HepG2 (cell line): ENCODE measurements at regions not wholly inside any gene's neighbourhood (a gene's known extent, or its start where the extent isn't known, plus 50 kb on each side); places are given as distances from the start of the nearest gene placed in this dataset.

Experiments used
- ATAC-seq: fragments of 200-7000 bp; cut with Tn5 transposase; 3 replicates; pipeline ENCODE4 v1.9.1; 2020; ENCODE audit warnings: mild to moderate bottlenecking, moderate library complexity
- BruUV-seq: library from RNA; stranded (reverse); fragments of 400-500 nt; replicated peaks from 2 replicates; lab custom pipeline; 2021; lab: Mats Ljungman, UMichigan
- CTCF ChIA-PET: fragments of 300-600 bp; formaldehyde crosslinking; extraction: SDS; loops from one replicate; lab custom pipeline; 2021; ENCODE audit warnings: low total read pairs, inconsistent platforms, low intra/inter-chr PET ratio; lab: Yijun Ruan, JAX
- POLR2A ChIA-PET: fragments of 350-600 bp; sonication (Branson Sonifier 250); formaldehyde crosslinking; loops from one replicate; lab custom pipeline; 2020; ENCODE audit warnings: antibody characterized with exemption, inconsistent platforms; lab: Yijun Ruan, JAX
- DNase-seq: peaks from one replicate; pipeline ENCODE4 v3.0.0-alpha.2; 2015; ENCODE audit warnings: low spot score
- FAIRE-seq: peaks from 3 replicates; lab custom pipeline; 2011; peaks lifted over from hg19 to GRCh38; lab: Jason Lieb, UNC
- H2AFZ ChIP-seq: one replicate; pipeline ENCODE4 v1.6.1; 2011; ENCODE audit warnings: low read length, inconsistent platforms
- H3K27ac ChIP-seq: fragments of 300-600 bp; 3 replicates; pipeline ENCODE4 v1.8.0; 2011; ENCODE audit warnings: mixed run types, mild to moderate bottlenecking, mixed read lengths, low read length, inconsistent platforms; ENCODE audit not compliant: insufficient read depth; ENCODE audit errors: extremely low read length
- H3K27me3 ChIP-seq, 2 experiments: fragments of 200-600 bp in 1 of 2; 2 replicates in 1 of 2; 3 replicates in 1 of 2; pipeline versions ENCODE4 v1.6.0 to v1.8.0; 2011; ENCODE audit warnings: low read length in 2 of 2, mild to moderate bottlenecking in 2 of 2, moderate library complexity in 2 of 2, inconsistent platforms in 1 of 2; ENCODE audit not compliant: insufficient read depth in 2 of 2, control insufficient read depth in 1 of 2
- H3K36me3 ChIP-seq, 2 experiments: fragments of 200-600 bp in 1 of 2; replicated peaks in 1 of 2; 2 replicates in 1 of 2; 3 replicates in 1 of 2; pipeline versions ENCODE4 v1.5.1 to v1.8.0; 2011; ENCODE audit warnings: low read length in 2 of 2, inconsistent platforms in 1 of 2; ENCODE audit not compliant: insufficient read depth in 2 of 2, control insufficient read depth in 1 of 2
- H3K4me1 ChIP-seq: 2 replicates; pipeline ENCODE4 v1.5.1; 2012; ENCODE audit warnings: low read length, inconsistent platforms; ENCODE audit not compliant: insufficient read depth
- H3K4me2 ChIP-seq: 2 replicates; pipeline ENCODE4 v1.6.0; 2011; ENCODE audit warnings: low read depth, low read length, inconsistent platforms
- H3K4me3 ChIP-seq, 3 experiments: fragments of 200-600 bp in 1 of 3; sonication (generic), shearing (Covaris generic) in 1 of 3; replicated peaks in 1 of 3; 2 replicates each; pipeline ENCODE4 v1.5.1; 2011 to 2016; ENCODE audit warnings: low read length in 3 of 3, inconsistent platforms in 2 of 3, low read depth in 2 of 3, mild to moderate bottlenecking in 2 of 3, control low read depth in 1 of 3, mixed read lengths in 1 of 3; ENCODE audit not compliant: insufficient read depth in 1 of 3
- H3K79me2 ChIP-seq: one replicate; pipeline ENCODE4 v1.6.1; 2011; ENCODE audit warnings: low read length, inconsistent platforms; ENCODE audit not compliant: insufficient read depth
- H3K9ac ChIP-seq: 2 replicates; pipeline ENCODE4 v1.6.0; 2011; ENCODE audit warnings: mild to moderate bottlenecking, low read depth, low read length, inconsistent platforms; ENCODE audit not compliant: insufficient read depth
- H3K9me3 ChIP-seq: 2 replicates; pipeline ENCODE4 v1.5.1; 2012; ENCODE audit warnings: mild to moderate bottlenecking, low read length
- H4K20me1 ChIP-seq: 2 replicates; pipeline ENCODE4 v1.6.0; 2011; ENCODE audit warnings: inconsistent platforms, mild to moderate bottlenecking, low read length, moderate library complexity; ENCODE audit not compliant: insufficient read depth
- CHD4 ChIP-seq: fragments of 200-600 bp; sonication (generic); IDR thresholded peaks from 2 replicates; pipeline ENCODE4 v1.7.0; 2017; ENCODE audit warnings: mild to moderate bottlenecking, low read length, borderline replicate concordance
- FOXP1 ChIP-seq, 2 experiments: fragments of 450-650 bp in 1 of 2; IDR thresholded peaks; 2 replicates each; pipeline ENCODE4 v1.6.1; 2017 to 2018; ENCODE audit warnings: antibody characterized with exemption in 1 of 2
- NFYC ChIP-seq: IDR thresholded peaks from 2 replicates; pipeline ENCODE4 v1.6.1; 2016; ENCODE audit warnings: missing genetic modification reagents, missing compliant biosample characterization
- PRDM15 ChIP-seq: sonication (generic); formaldehyde crosslinking; IDR thresholded peaks from 2 replicates; pipeline ENCODE4 v1.4.0; 2020; ENCODE audit warnings: missing genetic modification reagents
- RFX1 ChIP-seq: fragments of 450-650 bp; IDR thresholded peaks from 2 replicates; pipeline ENCODE4 v1.6.1; 2017
- ZBTB21 ChIP-seq: sonication (generic); formaldehyde crosslinking; IDR thresholded peaks from 2 replicates; pipeline ENCODE4 v1.4.0; 2020; ENCODE audit warnings: missing genetic modification reagents
- ZNF644 ChIP-seq: IDR thresholded peaks from 2 replicates; pipeline ENCODE4 v1.6.1; 2016; ENCODE audit warnings: low read depth
- WGBS: methylation state at CpG from one replicate; pipeline ENCODE4 v1.1.6; 2017; ENCODE audit warnings: low lambda C conversion rate; 5-methylcytosine and 5-hydroxymethylcytosine counted together
- in situ Hi-C: cut with HindIII; loops from 2 replicates; pipeline ENCODE4 v1.10.0; 2017; ENCODE audit warnings: low pct_unique_long_range_greater_than_20kb; ENCODE audit not compliant: extremely low pct_ligation_motif_present
- intact Hi-C: fragments of 100-400 bp; cut with micrococcal nuclease; formaldehyde crosslinking; loops from one replicate; pipeline ENCODE4 v1.10.0; 2022; ENCODE audit not compliant: unreplicated experiment
- TF ChIP-seq, protein P1 (sequence below): sonication (generic); formaldehyde crosslinking; IDR thresholded peaks from 2 replicates; pipeline ENCODE4 v1.4.0; 2020; ENCODE audit warnings: mild to moderate bottlenecking, missing genetic modification reagents
- TF ChIP-seq, protein P2 (sequence below): fragments of 450-650 bp; IDR thresholded peaks from 2 replicates; pipeline ENCODE4 v1.6.1; 2016

GRCh38 chr3:14335774-14336748 lies 66.3 kb upstream of the SLC6A6 start:
- Histone ChIP-seq H3K4me1 (peaks cover 27% of the 10 kb centered on the region), H3K27ac (no peak overlapping the region), H2AFZ (no peak overlapping the region), H3K4me2 (no peak overlapping the region), H3K4me3 (no peak overlapping the region), H3K79me2 (no peaks in the 10 kb centered on the region), H4K20me1 (no peaks in the 10 kb centered on the region), H3K27me3 (peaks cover 0 to 8% of the 10 kb centered on the region in 2 experiments; a peak in 2 of 5 replicates), H3K9me3 (no peaks in the 10 kb centered on the region), H3K9ac (no peak overlapping the region), H3K36me3 (no peaks in the 10 kb centered on the region)
- no TSS peak for BruUV-seq
- 9% methylated on average over 8 of the region's 10 CpGs for WGBS
- ChIA-PET CTCF (no interaction called here), POLR2A (interaction anchor here (0.6 kb wide), 1 partner anchor 109 kb away, joined by 4 read pairs; no protein-coding TSS in a partner anchor)
- DNase-seq, result peak; percentile 35
- ATAC-seq, result peak; percentile 52
- in situ Hi-C loops (no loop called here), intact Hi-C loops (no loop called here)
- FAIRE-seq, result no peak
- TF ChIP-seq NFYC (CRISPR knock-in tag) (peak; percentile 42; the same call in 1 of the 2 replicates), RFX1 (peak; percentile 58; the same call in 1 of the 2 replicates), ZBTB21 (CRISPR knock-in tag) (no peak), FOXP1 (IDR thresholded peaks at IDR 0.05) (no peak), FOXP1 (CRISPR knock-in tag; IDR thresholded peaks at IDR 0.05) (peak; percentile 12; the same call in 1 of the 2 replicates), ZNF644 (no peak), CHD4 (peak; percentile 41; the same call in 1 of the 2 replicates), PRDM15 (no peak)
- TF ChIP-seq, protein P1, sequence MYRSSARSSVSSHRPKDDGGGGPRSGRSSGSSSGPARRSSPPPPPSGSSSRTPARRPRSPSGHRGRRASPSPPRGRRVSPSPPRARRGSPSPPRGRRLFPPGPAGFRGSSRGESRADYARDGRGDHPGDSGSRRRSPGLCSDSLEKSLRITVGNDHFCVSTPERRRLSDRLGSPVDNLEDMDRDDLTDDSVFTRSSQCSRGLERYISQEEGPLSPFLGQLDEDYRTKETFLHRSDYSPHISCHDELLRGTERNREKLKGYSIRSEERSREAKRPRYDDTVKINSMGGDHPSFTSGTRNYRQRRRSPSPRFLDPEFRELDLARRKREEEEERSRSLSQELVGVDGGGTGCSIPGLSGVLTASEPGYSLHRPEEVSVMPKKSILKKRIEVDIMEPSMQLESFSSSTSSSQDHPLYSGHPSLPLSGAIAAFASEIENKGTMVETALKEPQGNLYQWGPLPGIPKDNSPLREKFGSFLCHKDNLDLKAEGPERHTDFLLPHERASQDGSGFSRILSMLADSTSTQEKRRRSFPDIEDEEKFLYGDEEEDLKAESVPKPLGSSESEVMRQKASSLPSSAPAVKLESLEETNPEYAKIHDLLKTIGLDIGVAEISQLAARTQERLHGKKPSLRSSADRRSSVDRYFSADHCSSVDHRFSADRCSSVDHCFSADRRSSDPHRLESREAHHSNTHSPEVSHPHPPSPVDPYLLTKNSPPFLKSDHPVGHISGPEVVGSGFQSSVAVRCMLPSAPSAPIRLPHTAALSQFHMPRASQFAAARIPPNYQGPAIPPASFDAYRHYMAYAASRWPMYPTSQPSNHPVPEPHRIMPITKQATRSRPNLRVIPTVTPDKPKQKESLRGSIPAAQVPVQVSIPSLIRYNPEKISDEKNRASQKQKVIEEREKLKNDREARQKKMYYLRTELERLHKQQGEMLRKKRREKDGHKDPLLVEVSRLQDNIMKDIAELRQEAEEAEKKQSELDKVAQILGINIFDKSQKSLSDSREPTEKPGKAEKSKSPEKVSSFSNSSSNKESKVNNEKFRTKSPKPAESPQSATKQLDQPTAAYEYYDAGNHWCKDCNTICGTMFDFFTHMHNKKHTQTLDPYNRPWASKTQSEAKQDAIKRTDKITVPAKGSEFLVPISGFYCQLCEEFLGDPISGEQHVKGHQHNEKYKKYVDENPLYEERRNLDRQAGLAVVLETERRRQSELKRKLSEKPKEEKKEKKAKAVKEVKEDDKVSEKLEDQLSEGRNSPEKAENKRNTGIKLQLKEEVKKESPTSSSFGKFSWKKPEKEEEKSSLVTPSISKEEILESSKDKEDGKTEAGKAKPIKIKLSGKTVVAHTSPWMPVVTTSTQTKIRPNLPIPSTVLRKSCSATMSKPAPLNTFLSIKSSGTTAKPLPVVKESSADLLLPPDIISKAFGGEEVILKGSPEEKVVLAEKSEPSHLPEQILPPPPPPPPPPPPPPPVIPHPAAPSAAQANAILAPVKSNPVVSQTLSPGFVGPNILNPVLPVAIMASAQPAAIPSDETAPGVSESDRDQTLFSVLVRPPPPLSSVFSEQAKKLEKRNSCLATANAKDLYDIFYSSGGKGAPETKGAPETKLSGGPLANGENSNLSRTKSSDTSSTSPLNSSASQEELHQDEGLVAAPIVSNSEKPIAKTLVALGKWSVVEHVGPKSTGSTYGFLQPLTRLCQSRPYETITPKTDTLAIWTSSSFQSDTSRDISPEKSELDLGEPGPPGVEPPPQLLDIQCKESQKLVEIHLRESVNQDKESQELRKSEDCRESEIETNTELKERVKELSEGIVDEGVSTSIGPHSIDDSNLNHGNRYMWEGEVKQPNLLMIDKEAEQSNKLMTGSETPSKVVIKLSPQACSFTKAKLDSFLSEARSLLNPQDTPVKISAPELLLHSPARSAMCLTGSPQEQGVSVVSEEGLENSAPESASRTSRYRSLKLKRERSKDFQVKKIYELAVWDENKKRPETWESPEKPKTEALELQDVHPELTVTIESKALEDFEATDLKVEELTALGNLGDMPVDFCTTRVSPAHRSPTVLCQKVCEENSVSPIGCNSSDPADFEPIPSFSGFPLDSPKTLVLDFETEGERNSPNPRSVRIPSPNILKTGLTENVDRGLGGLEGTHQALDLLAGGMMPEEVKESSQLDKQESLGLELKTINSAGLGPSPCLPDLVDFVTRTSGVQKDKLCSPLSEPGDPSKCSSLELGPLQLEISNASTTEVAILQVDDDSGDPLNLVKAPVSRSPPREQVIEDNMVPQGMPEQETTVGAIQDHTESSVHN (CRISPR knock-in tag), result no peak
- TF ChIP-seq, protein P2, sequence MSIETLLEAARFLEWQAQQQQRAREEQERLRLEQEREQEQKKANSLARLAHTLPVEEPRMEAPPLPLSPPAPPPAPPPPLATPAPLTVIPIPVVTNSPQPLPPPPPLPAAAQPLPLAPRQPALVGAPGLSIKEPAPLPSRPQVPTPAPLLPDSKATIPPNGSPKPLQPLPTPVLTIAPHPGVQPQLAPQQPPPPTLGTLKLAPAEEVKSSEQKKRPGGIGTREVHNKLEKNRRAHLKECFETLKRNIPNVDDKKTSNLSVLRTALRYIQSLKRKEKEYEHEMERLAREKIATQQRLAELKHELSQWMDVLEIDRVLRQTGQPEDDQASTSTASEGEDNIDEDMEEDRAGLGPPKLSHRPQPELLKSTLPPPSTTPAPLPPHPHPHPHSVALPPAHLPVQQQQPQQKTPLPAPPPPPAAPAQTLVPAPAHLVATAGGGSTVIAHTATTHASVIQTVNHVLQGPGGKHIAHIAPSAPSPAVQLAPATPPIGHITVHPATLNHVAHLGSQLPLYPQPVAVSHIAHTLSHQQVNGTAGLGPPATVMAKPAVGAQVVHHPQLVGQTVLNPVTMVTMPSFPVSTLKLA, result peak; percentile 28
